Suprapubic skin (tissue), 4 donors: ENCODE measurements at regions not wholly inside any gene's neighbourhood (a gene's known extent, or its start where the extent isn't known, plus 50 kb on each side); places are given as distances from the start of the nearest gene placed in this dataset.

Experiments
- DNase-seq, 2 donors: peaks; one replicate each; pipeline ENCODE4 v3.0.0-alpha.2; 2019; ENCODE audit warnings: low spot score in 2 of 2
- H3K27ac ChIP-seq: fragments of 200-600 bp; sonication (generic); one replicate; pipeline ENCODE4 v1.5.1; 2019
- H3K27me3 ChIP-seq: fragments of 200-600 bp; sonication (generic); one replicate; pipeline ENCODE4 v1.5.1; 2019
- H3K36me3 ChIP-seq: fragments of 200-600 bp; sonication (generic); one replicate; pipeline ENCODE4 v1.5.1; 2019
- H3K4me1 ChIP-seq: fragments of 200-600 bp; sonication (generic); one replicate; pipeline ENCODE4 v1.5.1; 2019
- H3K4me3 ChIP-seq: fragments of 200-600 bp; sonication (generic); one replicate; pipeline ENCODE4 v1.5.1; 2019; ENCODE audit warnings: mild to moderate bottlenecking
- H3K9me3 ChIP-seq: fragments of 200-600 bp; sonication (generic); one replicate; pipeline ENCODE4 v1.5.1; 2019
- CTCF ChIP-seq, 2 donors: fragments of 200-600 bp in 1 of 2; fragments of 450-650 bp in 1 of 2; sonication (generic) in 1 of 2; IDR thresholded peaks; one replicate each; pipeline ENCODE4 v1.5.1; 2016 to 2019; ENCODE audit warnings: antibody characterized with exemption in 2 of 2, mild to moderate bottlenecking in 1 of 2, moderate library complexity in 1 of 2
- EP300 ChIP-seq: sonication (generic); formaldehyde crosslinking; IDR thresholded peaks from one replicate; pipeline ENCODE4 v1.6.1; 2017; ENCODE audit warnings: antibody characterized with exemption
- POLR2A ChIP-seq, 2 donors: fragments of 450-650 bp; IDR thresholded peaks; one replicate each; pipeline ENCODE4 v1.6.1; 2017; ENCODE audit warnings: antibody characterized with exemption in 2 of 2, mild to moderate bottlenecking in 2 of 2, moderate library complexity in 2 of 2
- POLR2AphosphoS5 ChIP-seq, 3 donors: sonication (generic); formaldehyde crosslinking; IDR thresholded peaks; one replicate each; pipeline ENCODE4 v1.6.1; 2017; ENCODE audit warnings: antibody characterized with exemption in 3 of 3
- WGBS: methylation state at CpG from one replicate; pipeline ENCODE4 v1.1.5; 2018; 5-methylcytosine and 5-hydroxymethylcytosine counted together

DNA sequence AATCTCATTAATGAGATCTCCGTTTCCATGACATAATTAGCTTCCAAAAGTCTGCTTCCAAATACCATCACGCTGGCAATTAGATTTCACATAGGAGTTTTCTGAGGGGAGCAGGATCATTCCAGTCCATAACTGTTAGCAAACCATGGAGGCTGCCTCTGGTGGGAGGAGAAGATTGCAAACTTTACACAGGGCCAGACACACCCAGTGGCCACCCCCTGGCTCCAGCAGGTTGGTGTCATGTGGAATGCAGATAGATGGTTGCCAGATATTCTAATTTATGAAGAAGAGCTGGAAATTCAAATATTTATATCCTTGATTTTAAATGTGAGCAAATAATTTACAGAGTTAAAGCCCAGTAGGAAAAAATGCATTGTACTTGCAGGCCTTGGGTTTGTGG is 164.2 kb downstream of the ICE1 start:
- no peaks in the 10 kb centered on the region for H3K36me3 ChIP-seq
- no peaks in the 10 kb centered on the region for H3K4me1 ChIP-seq
- WGBS: 50% methylated on average over 2 of the region's 2 CpGs
- no peak overlapping the region for H3K4me3 ChIP-seq
- H3K27me3 ChIP-seq: no peaks in the 10 kb centered on the region
- H3K27ac ChIP-seq: no peak overlapping the region
- no peak for DNase-seq
- TF ChIP-seq POLR2AphosphoS5 (IDR thresholded peaks at IDR 0.05) (no peak), POLR2A (IDR thresholded peaks at IDR 0.05) (no peak), EP300 (no peak), CTCF (IDR thresholded peaks at IDR 0.05) (no peak)
- no peaks in the 10 kb centered on the region for H3K9me3 ChIP-seq

DNA sequence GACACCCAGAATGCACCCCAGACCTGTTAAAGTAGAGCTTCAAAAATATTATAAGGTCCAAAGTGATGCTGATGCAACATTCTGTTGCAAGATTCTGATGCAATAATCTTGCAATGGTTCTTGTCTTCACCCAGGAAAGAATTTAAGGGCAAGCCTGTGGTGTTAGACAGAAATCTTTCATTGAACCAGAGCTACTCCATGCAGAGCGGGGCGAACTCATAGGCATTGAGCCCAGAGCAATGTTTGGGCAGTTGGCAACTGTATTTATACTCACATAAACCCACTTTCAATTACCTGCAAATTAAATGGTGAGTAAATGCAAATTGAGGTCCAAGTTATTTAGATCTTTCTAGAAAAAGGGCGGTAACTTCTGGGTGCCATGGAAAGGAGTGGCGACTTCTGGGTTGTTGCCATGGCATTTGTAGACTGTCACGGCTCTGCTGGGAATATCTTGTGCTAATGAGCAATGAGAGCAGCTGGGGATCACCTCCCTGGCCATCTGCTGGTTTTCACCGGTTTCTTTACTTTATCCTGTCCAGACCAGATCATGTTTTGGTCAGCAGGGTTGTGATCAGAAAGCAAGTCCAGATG is 163.4 kb downstream of the ICE1 start:
- TF ChIP-seq POLR2A (IDR thresholded peaks at IDR 0.05) (no peak), CTCF (IDR thresholded peaks at IDR 0.05) (no peak), POLR2AphosphoS5 (IDR thresholded peaks at IDR 0.05) (no peak), EP300 (no peak)
- no peak for DNase-seq
- Histone ChIP-seq H3K4me3 (no peak overlapping the region), H3K27me3 (no peaks in the 10 kb centered on the region), H3K36me3 (no peaks in the 10 kb centered on the region), H3K9me3 (no peaks in the 10 kb centered on the region), H3K27ac (no peak overlapping the region), H3K4me1 (no peaks in the 10 kb centered on the region)
- WGBS: 66% methylated on average over 5 of the region's 6 CpGs

GRCh38 chr5:5584751-5585150 is 162.3 kb downstream of the ICE1 start:
- WGBS: 100% methylated on average over 1 of the region's 4 CpGs
- no peak for TF ChIP-seq EP300
- no peak for TF ChIP-seq CTCF (IDR thresholded peaks at IDR 0.05)
- no peak for TF ChIP-seq POLR2A (IDR thresholded peaks at IDR 0.05)
- no peak for TF ChIP-seq POLR2AphosphoS5 (IDR thresholded peaks at IDR 0.05)
- H3K27ac ChIP-seq: no peak overlapping the region

DNA sequence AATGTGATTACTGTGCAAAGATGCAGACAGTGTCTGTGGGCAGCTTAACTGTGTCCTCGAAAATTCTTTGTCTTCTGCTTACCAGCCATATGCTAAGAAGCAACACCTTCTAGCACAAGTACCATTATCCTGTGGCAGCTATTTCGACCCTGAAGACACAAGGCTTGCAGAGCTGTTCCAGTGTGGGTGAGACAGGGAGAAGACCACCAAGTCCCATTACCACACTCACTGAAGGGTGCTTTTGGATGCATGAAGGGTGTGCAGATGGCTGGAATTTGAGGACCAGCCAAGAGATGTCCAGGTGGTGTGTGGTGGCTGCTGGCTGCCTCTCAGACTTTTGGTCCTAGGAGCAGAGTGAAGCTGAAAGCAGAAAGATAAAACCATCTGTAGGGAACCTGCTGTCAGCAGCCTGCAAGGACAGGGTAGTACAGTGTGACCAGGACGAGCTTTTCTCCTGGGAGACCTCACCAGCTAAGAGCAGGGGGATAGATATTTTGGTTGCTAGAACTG is 161.8 kb downstream of the ICE1 start:
- WGBS: 83% methylated on average over 3 of the region's 3 CpGs
- no peaks in the 10 kb centered on the region for H3K4me1 ChIP-seq
- H3K4me3 ChIP-seq: no peak overlapping the region
- H3K27me3 ChIP-seq: no peaks in the 10 kb centered on the region
- no peak overlapping the region for H3K27ac ChIP-seq
- H3K36me3 ChIP-seq: no peaks in the 10 kb centered on the region
- no peaks in the 10 kb centered on the region for H3K9me3 ChIP-seq
- TF ChIP-seq CTCF (IDR thresholded peaks at IDR 0.05) (no peak), EP300 (no peak), POLR2AphosphoS5 (IDR thresholded peaks at IDR 0.05) (no peak), POLR2A (IDR thresholded peaks at IDR 0.05) (no peak)
- DNase-seq: no peak

More at GRCh38 chr5:5584751-5585150, 162.3 kb downstream of the ICE1 start:
- DNase-seq: no peak
- no peaks in the 10 kb centered on the region for H3K9me3 ChIP-seq
- no peaks in the 10 kb centered on the region for H3K36me3 ChIP-seq
- no peaks in the 10 kb centered on the region for H3K27me3 ChIP-seq
- H3K4me1 ChIP-seq: no peaks in the 10 kb centered on the region
- no peak overlapping the region for H3K4me3 ChIP-seq

DNA sequence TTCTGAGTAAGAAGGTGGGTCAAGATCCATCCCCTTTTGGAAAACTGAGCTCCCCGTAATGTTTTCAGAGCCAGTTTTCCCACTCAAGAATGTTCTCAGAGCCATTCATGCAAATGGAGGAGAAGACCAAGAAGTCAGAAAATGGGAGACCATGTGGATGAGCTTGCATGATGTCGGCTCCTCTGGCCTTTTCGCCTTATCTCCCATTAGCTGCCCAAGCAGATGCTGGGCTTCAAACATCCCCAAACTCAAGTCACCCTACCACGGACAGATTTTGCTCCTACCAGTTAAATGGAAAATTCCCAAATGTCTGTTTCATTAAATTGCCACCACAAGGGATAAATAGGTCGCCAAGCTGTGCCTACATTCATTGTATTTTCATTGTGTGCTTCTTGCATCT is 161.4 kb downstream of the ICE1 start:
- no peak for TF ChIP-seq POLR2A (IDR thresholded peaks at IDR 0.05)
- TF ChIP-seq CTCF (IDR thresholded peaks at IDR 0.05): no peak
- no peak for TF ChIP-seq EP300
- no peak for TF ChIP-seq POLR2AphosphoS5 (IDR thresholded peaks at IDR 0.05)
- 78% methylated on average over 5 of the region's 5 CpGs for WGBS
- no peak for DNase-seq
- Histone ChIP-seq H3K4me3 (no peak overlapping the region), H3K27me3 (no peaks in the 10 kb centered on the region), H3K36me3 (no peaks in the 10 kb centered on the region), H3K27ac (no peak overlapping the region), H3K9me3 (no peaks in the 10 kb centered on the region), H3K4me1 (no peaks in the 10 kb centered on the region)
